CD4-positive, alpha-beta memory T cell (primary cell): ENCODE measurements at regions not wholly inside any gene's neighbourhood (a gene's known extent, or its start where the extent isn't known, plus 50 kb on each side); places are given as distances from the start of the nearest gene placed in this dataset.

ENCODE experiments used
- CTCF ChIA-PET: fragments of 350-600 bp; sonication (Branson Sonifier 250); formaldehyde crosslinking; loops from one replicate; lab custom pipeline; 2021; ENCODE audit warnings: inconsistent platforms; ENCODE audit not compliant: partially characterized antibody; lab: Charles Lee
- POLR2A ChIA-PET: fragments of 350-600 bp; sonication (Branson Sonifier 250); formaldehyde crosslinking; loops from one replicate; lab custom pipeline; 2021; ENCODE audit not compliant: partially characterized antibody; lab: Charles Lee
- DNase-seq, 5 donors: peaks; one replicate each; pipeline versions ENCODE4 v3.0.0 to v3.0.0-alpha.2; 2020 to 2022; ENCODE audit warnings: mixed read lengths in 1 of 5
- H3K27ac ChIP-seq: one replicate; pipeline ENCODE4 v1.7.0; 2013; ENCODE audit warnings: low read depth, low read length
- H3K27me3 ChIP-seq: 2 replicates; pipeline ENCODE4 v1.7.0; 2013; ENCODE audit warnings: mild to moderate bottlenecking, low read length, moderate library complexity; ENCODE audit not compliant: insufficient read depth
- H3K36me3 ChIP-seq: 2 replicates; pipeline ENCODE4 v1.7.0; 2013; ENCODE audit warnings: mild to moderate bottlenecking, low read length, moderate library complexity; ENCODE audit not compliant: insufficient read depth
- H3K4me1 ChIP-seq: 2 replicates; pipeline ENCODE4 v1.7.0; 2013; ENCODE audit warnings: mild to moderate bottlenecking, low read length, moderate library complexity; ENCODE audit not compliant: insufficient read depth
- H3K4me3 ChIP-seq, 2 donors: one replicate each; pipeline ENCODE4 v1.7.0; 2013; ENCODE audit warnings: low read length in 2 of 2, mild to moderate bottlenecking in 1 of 2
- H3K9me3 ChIP-seq, 2 donors: one replicate each; pipeline ENCODE4 v1.7.0; 2013; ENCODE audit warnings: low read length in 2 of 2, control low read depth in 1 of 2; ENCODE audit not compliant: control insufficient read depth in 1 of 2
- H3K27ac Mint-ChIP-seq, 7 donors: one replicate each; pipeline ENCODE4 v1.8.0; 2020 to 2021; ENCODE audit warnings: mixed read lengths in 7 of 7, mild to moderate bottlenecking in 6 of 7, inconsistent platforms in 3 of 7, moderate library complexity in 3 of 7
- H3K27me3 Mint-ChIP-seq, 2 donors: one replicate each; pipeline ENCODE4 v1.8.0; 2020 to 2021; ENCODE audit warnings: mixed read lengths in 2 of 2
- H3K36me3 Mint-ChIP-seq, 2 donors: one replicate each; pipeline ENCODE4 v1.8.0; 2020 to 2021; ENCODE audit warnings: mixed read lengths in 2 of 2, inconsistent platforms in 1 of 2, mild to moderate bottlenecking in 1 of 2
- H3K4me1 Mint-ChIP-seq, 4 donors: one replicate each; pipeline ENCODE4 v1.8.0; 2020 to 2021; ENCODE audit warnings: mixed read lengths in 4 of 4, mild to moderate bottlenecking in 1 of 4
- H3K4me3 Mint-ChIP-seq, 8 donors: one replicate each; pipeline ENCODE4 v1.8.0; 2020 to 2021; ENCODE audit warnings: mixed read lengths in 8 of 8, mild to moderate bottlenecking in 7 of 8, moderate library complexity in 6 of 8, inconsistent platforms in 3 of 8
- H3K9me3 Mint-ChIP-seq, 8 donors: one replicate each; pipeline ENCODE4 v1.8.0; 2020 to 2021; ENCODE audit warnings: mixed read lengths in 8 of 8, mild to moderate bottlenecking in 5 of 8, inconsistent platforms in 3 of 8, moderate library complexity in 1 of 8
- intact Hi-C: fragments of 100-400 bp; cut with micrococcal nuclease; formaldehyde crosslinking; loops from one replicate; pipeline ENCODE4 v1.15.1; 2023

GRCh38 chr10:27599546-27599945 is 95.4 kb downstream of the RAB18 start:
- ChIA-PET POLR2A (no interaction called here), CTCF (no interaction called here)
- Mint-ChIP-seq H3K36me3 (no peaks in the 10 kb centered on the region), H3K9me3 (peaks cover 0 to 24% (median 5%) of the 10 kb centered on the region in 8 donors), H3K4me1 (no peaks in the 10 kb centered on the region), H3K27ac (no peak overlapping the region), H3K4me3 (no peak overlapping the region), H3K27me3 (no peaks in the 10 kb centered on the region)
- Histone ChIP-seq H3K9me3 (no peaks in the 10 kb centered on the region), H3K27ac (no peak overlapping the region), H3K4me3 (no peak overlapping the region), H3K36me3 (no peaks in the 10 kb centered on the region), H3K27me3 (no peaks in the 10 kb centered on the region), H3K4me1 (no peaks in the 10 kb centered on the region)
- intact Hi-C loops, result no loop called here
- no peak for DNase-seq

- no peak for DNase-seq
- H3K4me3 ChIP-seq, result no peak overlapping the region
- no peaks in the 10 kb centered on the region for H3K27me3 ChIP-seq
- Mint-ChIP-seq H3K27ac (no peak overlapping the region), H3K9me3 (peaks cover 0 to 12% (median 3%) of the 10 kb centered on the region in 8 donors), H3K4me1 (no peaks in the 10 kb centered on the region), H3K36me3 (no peaks in the 10 kb centered on the region), H3K27me3 (no peaks in the 10 kb centered on the region), H3K4me3 (no peak overlapping the region)
- no peak overlapping the region for H3K27ac ChIP-seq
- no peaks in the 10 kb centered on the region for H3K4me1 ChIP-seq
- no peaks in the 10 kb centered on the region for H3K9me3 ChIP-seq
- ChIA-PET CTCF (no interaction called here), POLR2A (no interaction called here)
- H3K36me3 ChIP-seq, result no peaks in the 10 kb centered on the region
- intact Hi-C loops, result no loop called here
Observed at GRCh38 chr10:27600930-27601329, 96.8 kb downstream of the RAB18 start.

DNA sequence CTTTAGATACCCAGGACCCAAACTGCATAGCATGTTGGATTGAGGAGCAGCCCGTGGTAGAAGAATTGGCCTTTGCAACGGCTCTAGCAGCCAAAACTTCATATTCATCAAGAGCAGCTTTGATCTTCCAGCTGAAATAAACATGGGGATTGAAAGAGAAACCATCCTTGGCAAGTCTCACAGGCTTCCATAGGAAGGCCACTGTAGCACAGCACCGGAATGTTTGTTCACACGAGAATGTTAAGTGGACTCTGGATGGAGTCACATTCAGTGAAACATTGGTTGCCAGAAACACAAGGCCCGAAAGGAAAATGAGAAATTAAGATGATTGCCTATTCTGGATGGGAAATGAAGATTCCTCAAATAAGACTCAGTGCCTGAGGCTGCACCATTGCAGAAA is 97.4 kb downstream of the RAB18 start:
- H3K27ac Mint-ChIP-seq, result no peak overlapping the region
- intact Hi-C loops, result no loop called here
- Histone ChIP-seq H3K4me3 (no peak overlapping the region), H3K9me3 (no peaks in the 10 kb centered on the region), H3K27ac (no peak overlapping the region), H3K27me3 (no peaks in the 10 kb centered on the region), H3K36me3 (no peaks in the 10 kb centered on the region), H3K4me1 (no peaks in the 10 kb centered on the region)
- H3K27me3 Mint-ChIP-seq, result no peaks in the 10 kb centered on the region
- peaks cover 0 to 6% (median 0%) of the 10 kb centered on the region in 8 donors for H3K9me3 Mint-ChIP-seq
- no peaks in the 10 kb centered on the region for H3K36me3 Mint-ChIP-seq
- CTCF ChIA-PET, result no interaction called here
- POLR2A ChIA-PET, result no interaction called here
- H3K4me1 Mint-ChIP-seq, result no peaks in the 10 kb centered on the region
- H3K4me3 Mint-ChIP-seq, result no peak overlapping the region
- no peak for DNase-seq

DNA sequence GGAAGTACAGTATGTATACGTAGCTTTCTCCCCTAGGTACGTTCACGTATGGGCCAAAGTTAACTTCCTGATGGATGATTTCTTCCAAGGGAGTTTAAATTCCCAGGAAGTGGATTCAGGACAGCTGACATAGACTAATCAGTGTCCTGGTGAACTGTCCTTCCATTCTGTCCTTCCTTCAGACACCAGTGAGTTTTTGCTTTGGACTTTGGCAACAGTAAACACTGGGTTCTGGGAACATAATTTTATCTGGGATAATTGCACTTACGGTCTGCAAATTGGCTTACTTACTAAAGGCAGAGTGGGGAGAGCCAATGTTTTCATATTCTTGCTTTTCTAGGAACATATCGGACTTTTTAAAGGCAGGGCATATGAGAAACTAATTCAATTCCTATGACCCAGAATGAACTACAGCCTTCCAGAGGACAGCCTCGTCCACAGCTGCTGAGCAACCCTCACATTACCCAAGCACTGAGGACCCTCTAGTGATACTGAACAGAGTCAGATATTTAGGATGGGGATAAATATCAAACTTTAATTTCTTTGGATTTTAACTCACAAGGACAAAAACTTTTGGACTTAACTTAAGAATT is 97.9 kb downstream of the RAB18 start:
- H3K4me1 ChIP-seq, result no peaks in the 10 kb centered on the region
- no peaks in the 10 kb centered on the region for H3K27me3 ChIP-seq
- Mint-ChIP-seq H3K27me3 (no peaks in the 10 kb centered on the region), H3K9me3 (peaks cover 0 to 3% (median 0%) of the 10 kb centered on the region in 8 donors), H3K4me3 (no peak overlapping the region), H3K4me1 (no peaks in the 10 kb centered on the region), H3K36me3 (no peaks in the 10 kb centered on the region), H3K27ac (no peak overlapping the region)
- intact Hi-C loops, result no loop called here
- H3K9me3 ChIP-seq, result no peaks in the 10 kb centered on the region
- no peaks in the 10 kb centered on the region for H3K36me3 ChIP-seq
- H3K27ac ChIP-seq, result no peak overlapping the region
- H3K4me3 ChIP-seq, result no peak overlapping the region
- no peak for DNase-seq
- CTCF ChIA-PET, result no interaction called here
- POLR2A ChIA-PET, result no interaction called here

- Histone ChIP-seq H3K27me3 (no peaks in the 10 kb centered on the region), H3K4me3 (no peak overlapping the region), H3K36me3 (no peaks in the 10 kb centered on the region), H3K4me1 (no peaks in the 10 kb centered on the region), H3K27ac (no peak overlapping the region), H3K9me3 (no peaks in the 10 kb centered on the region)
- POLR2A ChIA-PET, result no interaction called here
- H3K27ac Mint-ChIP-seq, result no peak overlapping the region
- no peaks in the 10 kb centered on the region for H3K36me3 Mint-ChIP-seq
- DNase-seq, result no peak
- H3K27me3 Mint-ChIP-seq, result no peaks in the 10 kb centered on the region
- H3K4me3 Mint-ChIP-seq, result no peak overlapping the region
- CTCF ChIA-PET, result no interaction called here
- intact Hi-C loops, result no loop called here
- peaks cover 0 to 2% (median 0%) of the 10 kb centered on the region in 4 donors for H3K4me1 Mint-ChIP-seq
- H3K9me3 Mint-ChIP-seq, result peaks cover 0 to 3% (median 0%) of the 10 kb centered on the region in 8 donors
Observed at GRCh38 chr10:27603104-27603503, 99.0 kb downstream of the RAB18 start.

- no peak overlapping the region for H3K4me3 ChIP-seq
- no peak overlapping the region for H3K27ac ChIP-seq
- no peaks in the 10 kb centered on the region for H3K27me3 Mint-ChIP-seq
- no peaks in the 10 kb centered on the region for H3K9me3 ChIP-seq
- H3K4me3 Mint-ChIP-seq, result no peak overlapping the region
- no peaks in the 10 kb centered on the region for H3K36me3 Mint-ChIP-seq
- H3K36me3 ChIP-seq, result no peaks in the 10 kb centered on the region
- POLR2A ChIA-PET, result no interaction called here
- no peak for DNase-seq
- intact Hi-C loops, result no loop called here
- no peaks in the 10 kb centered on the region for H3K9me3 Mint-ChIP-seq
- no peaks in the 10 kb centered on the region for H3K4me1 ChIP-seq
- H3K27me3 ChIP-seq, result no peaks in the 10 kb centered on the region
- CTCF ChIA-PET, result no interaction called here
- H3K4me1 Mint-ChIP-seq, result peaks cover 0 to 3% (median 0%) of the 10 kb centered on the region in 4 donors
- no peak overlapping the region for H3K27ac Mint-ChIP-seq
Observed at GRCh38 chr10:27605318-27605717, 101.2 kb downstream of the RAB18 start.

- H3K4me3 ChIP-seq, result no peak overlapping the region
- H3K9me3 ChIP-seq, result no peaks in the 10 kb centered on the region
- H3K36me3 ChIP-seq, result no peaks in the 10 kb centered on the region
- no peak for DNase-seq
- Mint-ChIP-seq H3K9me3 (no peaks in the 10 kb centered on the region), H3K4me3 (no peak overlapping the region), H3K27ac (no peak overlapping the region), H3K36me3 (no peaks in the 10 kb centered on the region), H3K4me1 (peaks cover 0 to 3% (median 0%) of the 10 kb centered on the region in 4 donors), H3K27me3 (no peaks in the 10 kb centered on the region)
- no peak overlapping the region for H3K27ac ChIP-seq
- intact Hi-C loops, result no loop called here
- CTCF ChIA-PET, result no interaction called here
- no peaks in the 10 kb centered on the region for H3K4me1 ChIP-seq
- POLR2A ChIA-PET, result no interaction called here
- no peaks in the 10 kb centered on the region for H3K27me3 ChIP-seq
Observed at GRCh38 chr10:27607591-27607990, 103.5 kb downstream of the RAB18 start.

GRCh38 chr10:27611236-27611635 is 107.1 kb downstream of the RAB18 start:
- no peaks in the 10 kb centered on the region for H3K36me3 Mint-ChIP-seq

More at GRCh38 chr10:27611236-27611635, 107.1 kb downstream of the RAB18 start:
- Mint-ChIP-seq H3K4me1 (peaks cover 4 to 8% (median 7%) of the 10 kb centered on the region in 4 donors), H3K4me3 (no peak overlapping the region), H3K27ac (peak overlapping the region in 1 of 7 donors; percentile 57), H3K27me3 (peaks cover 0 to 6% of the 10 kb centered on the region in 2 donors), H3K9me3 (no peaks in the 10 kb centered on the region)
- ChIA-PET CTCF (no interaction called here), POLR2A (no interaction called here)
- no peaks in the 10 kb centered on the region for H3K4me1 ChIP-seq
- intact Hi-C loops, result no loop called here
- H3K27ac ChIP-seq, result no peak overlapping the region
- H3K9me3 ChIP-seq, result no peaks in the 10 kb centered on the region
- no peaks in the 10 kb centered on the region for H3K36me3 ChIP-seq
- H3K27me3 ChIP-seq, result no peaks in the 10 kb centered on the region
- no peak for DNase-seq
- H3K4me3 ChIP-seq, result no peak overlapping the region
